Smooth muscle cell of the brain vasculature (primary cell): ENCODE measurements at regions not wholly inside any gene's neighbourhood (a gene's known extent, or its start where the extent isn't known, plus 50 kb on each side); places are given as distances from the start of the nearest gene placed in this dataset.
"Not testable (repeated sequence)": the region's sequence is repeated elsewhere in the genome, so short reads cannot be mapped to it uniquely, and the experiment has no call there.

ENCODE experiments used
- DNase-seq: peaks from one replicate; pipeline ENCODE4 v3.0.0-alpha.2; 2012; ENCODE audit warnings: low read depth, low spot score

- peak; percentile 37 for DNase-seq
These were observed 480.2 kb upstream of the RUNX1 start for GRCh38 chr21:35529171-35529863.

- no peak for DNase-seq
These were observed 479.3 kb upstream of the RUNX1 start for GRCh38 chr21:35528116-35529042.

- no peak for DNase-seq
These were observed 478.3 kb upstream of the RUNX1 start for GRCh38 chr21:35527358-35527757.

- no peak for DNase-seq
These were observed 476.3 kb upstream of the RUNX1 start for GRCh38 chr21:35525443-35525842.

- DNase-seq, result no peak
These were observed 472.9 kb upstream of the RUNX1 start for GRCh38 chr21:35521852-35522505.

GRCh38 chr21:35521293-35521692 lies 472.2 kb upstream of the RUNX1 start:
- no peak for DNase-seq

- no peak for DNase-seq
These were observed 471.8 kb upstream of the RUNX1 start for GRCh38 chr21:35520856-35521255.

GRCh38 chr21:35520302-35520701 lies 471.2 kb upstream of the RUNX1 start:
- no peak for DNase-seq

- DNase-seq, result no peak
These were observed 468.8 kb upstream of the RUNX1 start for GRCh38 chr21:35517865-35518264.

- not testable (repeated sequence) for DNase-seq
These were observed 467.2 kb upstream of the RUNX1 start for GRCh38 chr21:35516292-35516691.

- no peak for DNase-seq
These were observed 463.2 kb upstream of the RUNX1 start for GRCh38 chr21:35512346-35512745.

- no peak for DNase-seq
These were observed 462.6 kb upstream of the RUNX1 start for GRCh38 chr21:35511696-35512162.

GRCh38 chr21:35510957-35511695 lies 462.0 kb upstream of the RUNX1 start:
- no peak for DNase-seq

- DNase-seq, result no peak
These were observed 461.2 kb upstream of the RUNX1 start for GRCh38 chr21:35510294-35510693.

- DNase-seq, result no peak
These were observed 460.1 kb upstream of the RUNX1 start for GRCh38 chr21:35509001-35509704.

- DNase-seq, result no peak
These were observed 459.2 kb upstream of the RUNX1 start for GRCh38 chr21:35508139-35508888.

GRCh38 chr21:35507181-35507759 lies 458.2 kb upstream of the RUNX1 start:
- no peak for DNase-seq

- DNase-seq, result no peak
These were observed 457.7 kb upstream of the RUNX1 start for GRCh38 chr21:35506771-35507170.

GRCh38 chr21:35506352-35506751 lies 457.2 kb upstream of the RUNX1 start:
- DNase-seq, result no peak

- no peak for DNase-seq
These were observed 455.9 kb upstream of the RUNX1 start for GRCh38 chr21:35504951-35505466.
